Esophagus squamous epithelium (tissue), 5 donors: ENCODE measurements at regions not wholly inside any gene's neighbourhood (a gene's known extent, or its start where the extent isn't known, plus 50 kb on each side); places are given as distances from the start of the nearest gene placed in this dataset.

Experiments
- DNase-seq: peaks from one replicate; lab custom pipeline; 2025; lab: John Stamatoyannopoulos, UW
- H3K27ac ChIP-seq, 4 donors: fragments of 200-600 bp; sonication (generic); one replicate each; pipeline ENCODE4 v1.5.1; 2016 to 2019; ENCODE audit warnings: mild to moderate bottlenecking in 1 of 4
- H3K27me3 ChIP-seq, 4 donors: fragments of 200-600 bp; sonication (generic); 1 replicate in 3 of 4; 2 replicates in 1 of 4; pipeline versions ENCODE4 v1.5.1 to v1.6.0; 2017 to 2021; ENCODE audit warnings: antibody characterized with exemption in 1 of 4
- H3K36me3 ChIP-seq, 3 donors: fragments of 200-600 bp; sonication (generic); one replicate each; pipeline ENCODE4 v1.5.1; 2016 to 2019
- H3K4me1 ChIP-seq, 3 donors: fragments of 200-600 bp; sonication (generic); one replicate each; pipeline ENCODE4 v1.5.1; 2017 to 2019
- H3K4me3 ChIP-seq, 4 donors: fragments of 200-600 bp; sonication (generic); 1 replicate in 3 of 4; 2 replicates in 1 of 4; pipeline ENCODE4 v1.5.1; 2016 to 2019; ENCODE audit warnings: mild to moderate bottlenecking in 2 of 4, moderate library complexity in 1 of 4
- H3K9me3 ChIP-seq, 3 donors: fragments of 200-600 bp; sonication (generic); one replicate each; pipeline ENCODE4 v1.5.1; 2016 to 2019
- CTCF ChIP-seq, 6 experiments: fragments of 450-650 bp in 4 of 6; fragments of 200-600 bp in 2 of 6; sonication (generic) in 2 of 6; IDR thresholded peaks; one replicate each; pipeline ENCODE4 v1.5.1; 2016 to 2019; ENCODE audit warnings: antibody characterized with exemption in 6 of 6, mild to moderate bottlenecking in 4 of 6, moderate library complexity in 4 of 6
- POLR2A ChIP-seq, 4 donors: fragments of 450-650 bp; IDR thresholded peaks; one replicate each; pipeline ENCODE4 v1.6.1; 2017; ENCODE audit warnings: antibody characterized with exemption in 4 of 4, mild to moderate bottlenecking in 4 of 4, moderate library complexity in 3 of 4
- WGBS, 2 donors: methylation state at CpG; one replicate each; pipeline ENCODE4 v1.1.5; 2018; 5-methylcytosine and 5-hydroxymethylcytosine counted together
- intact Hi-C: fragments of 100-400 bp; cut with DNase I; formaldehyde crosslinking; loops from one replicate; pipeline ENCODE4 v1.15.0; 2022
- donor health status: DM: yes; HTN: yes; CAD: no.

GRCh38 chr5:97835112-97835511 lies 652.1 kb upstream of the RIOK2 start:
- Histone ChIP-seq H3K4me3 (no peak overlapping the region), H3K4me1 (peaks cover 0 to 16% (median 5%) of the 10 kb centered on the region in 3 donors), H3K27me3 (no peaks in the 10 kb centered on the region), H3K36me3 (no peaks in the 10 kb centered on the region), H3K27ac (no peak overlapping the region), H3K9me3 (no peaks in the 10 kb centered on the region)
- 82 to 100% methylated on average over 1 of the region's 1 CpG for WGBS, 2 donors
- no peak for DNase-seq
- no peak for TF ChIP-seq POLR2A (IDR thresholded peaks at IDR 0.05)
- TF ChIP-seq CTCF (IDR thresholded peaks at IDR 0.05) = no peak
- intact Hi-C loops = no loop called here

DNA sequence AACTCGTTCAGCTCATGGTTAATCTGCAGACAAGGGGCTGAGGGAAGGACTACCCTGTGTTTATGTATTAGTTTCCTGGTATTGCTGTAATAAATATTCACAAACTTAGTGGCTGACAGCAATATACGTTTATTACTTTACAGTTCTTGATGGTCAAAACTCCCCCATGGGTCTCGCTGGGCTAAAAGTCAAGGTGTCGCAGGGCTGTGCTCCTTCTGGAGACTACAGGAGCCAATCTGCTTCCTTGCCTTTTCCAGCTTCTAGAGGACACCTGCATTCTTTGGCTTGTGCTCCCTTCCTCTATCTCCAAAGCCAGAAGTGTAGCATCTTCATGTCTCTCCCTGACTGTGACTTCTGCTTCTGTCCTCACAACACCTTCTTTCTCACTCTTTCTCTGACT lies 653.8 kb upstream of the RIOK2 start:
- Histone ChIP-seq H3K27ac (no peak overlapping the region), H3K4me3 (no peak overlapping the region), H3K4me1 (peaks cover 0 to 16% (median 5%) of the 10 kb centered on the region in 3 donors), H3K9me3 (no peaks in the 10 kb centered on the region), H3K36me3 (no peaks in the 10 kb centered on the region), H3K27me3 (no peaks in the 10 kb centered on the region)
- intact Hi-C loops = no loop called here
- DNase-seq = no peak
- TF ChIP-seq POLR2A (IDR thresholded peaks at IDR 0.05) = no peak
- TF ChIP-seq CTCF (IDR thresholded peaks at IDR 0.05) = no peak
- WGBS, 2 donors = 86 to 88% methylated on average over 4 of the region's 4 CpGs

DNA sequence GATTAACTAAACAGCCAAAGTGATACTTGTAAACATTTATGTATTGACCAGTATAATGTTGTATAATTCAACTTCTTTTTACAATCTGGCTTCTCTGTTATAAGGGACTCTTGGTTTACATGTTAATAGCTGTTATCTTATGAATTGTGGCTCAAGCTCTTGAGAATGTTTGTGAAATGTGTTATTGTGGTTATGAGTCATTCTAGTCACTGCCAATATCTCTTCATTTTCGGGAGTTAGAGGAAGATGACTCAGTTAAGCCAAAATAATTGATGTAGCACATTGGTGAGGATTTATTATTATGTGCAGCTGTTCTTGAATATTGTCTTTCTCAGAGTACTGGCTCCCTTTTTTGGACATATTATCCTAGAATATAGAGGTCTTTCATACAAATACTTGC lies 655.2 kb upstream of the RIOK2 start:
- intact Hi-C loops = no loop called here
- no peak overlapping the region for H3K4me3 ChIP-seq
- peaks cover 0 to 16% (median 5%) of the 10 kb centered on the region in 3 donors for H3K4me1 ChIP-seq
- TF ChIP-seq POLR2A (IDR thresholded peaks at IDR 0.05) (no peak), CTCF (IDR thresholded peaks at IDR 0.05) (no peak)
- no peak for DNase-seq
- WGBS, 2 donors = 0 to 11% methylated on average over 1 of the region's 1 CpG
- H3K27me3 ChIP-seq = no peaks in the 10 kb centered on the region
- no peaks in the 10 kb centered on the region for H3K9me3 ChIP-seq
- H3K36me3 ChIP-seq = no peaks in the 10 kb centered on the region
- H3K27ac ChIP-seq = no peak overlapping the region

GRCh38 chr5:97839341-97840086 lies 656.5 kb upstream of the RIOK2 start:
- no peaks in the 10 kb centered on the region for H3K36me3 ChIP-seq
- no peak overlapping the region for H3K4me3 ChIP-seq
- H3K4me1 ChIP-seq = peaks cover 0 to 16% (median 5%) of the 10 kb centered on the region in 3 donors
- DNase-seq = no peak
- no peak overlapping the region for H3K27ac ChIP-seq
- intact Hi-C loops = no loop called here
- no peaks in the 10 kb centered on the region for H3K27me3 ChIP-seq
- no peak for TF ChIP-seq CTCF (IDR thresholded peaks at IDR 0.05)
- no peak for TF ChIP-seq POLR2A (IDR thresholded peaks at IDR 0.05)
- 78 to 85% methylated on average over 2 of the region's 2 CpGs for WGBS, 2 donors
- H3K9me3 ChIP-seq = no peaks in the 10 kb centered on the region

- Histone ChIP-seq H3K36me3 (no peaks in the 10 kb centered on the region), H3K27me3 (no peaks in the 10 kb centered on the region), H3K4me1 (peaks cover 0 to 16% (median 5%) of the 10 kb centered on the region in 3 donors), H3K4me3 (no peak overlapping the region), H3K9me3 (no peaks in the 10 kb centered on the region), H3K27ac (no peak overlapping the region)
- intact Hi-C loops = no loop called here
- no peak for TF ChIP-seq CTCF (IDR thresholded peaks at IDR 0.05)
- TF ChIP-seq POLR2A (IDR thresholded peaks at IDR 0.05) = no peak
- 60 to 63% methylated on average over 3 of the region's 3 CpGs for WGBS, 2 donors
- DNase-seq = no peak
Observed at GRCh38 chr5:97840643-97841042, 657.6 kb upstream of the RIOK2 start.
